ENCODE measurements at regions not wholly inside any gene's neighbourhood (a gene's known extent, or its start where the extent isn't known, plus 50 kb on each side); places are given as distances from the start of the nearest gene placed in this dataset.

DNA sequence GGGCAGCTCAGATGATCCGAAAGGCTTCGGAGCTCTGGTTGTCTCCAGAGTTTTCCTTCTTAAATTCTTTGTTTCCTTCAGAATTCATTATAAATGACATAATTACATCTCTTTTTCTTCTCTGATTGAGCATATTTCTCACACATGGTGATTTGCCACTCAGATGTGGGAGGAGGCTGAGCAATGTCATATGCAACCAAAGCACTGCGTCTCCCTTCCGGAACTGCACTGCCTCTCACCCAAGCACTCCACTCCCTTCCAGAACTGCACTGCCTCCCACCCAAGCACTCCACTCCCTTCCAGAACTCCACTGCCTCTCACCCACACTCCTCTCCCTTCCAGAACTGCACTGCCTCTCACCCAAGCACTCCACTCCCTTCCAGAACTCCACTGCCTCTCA, 131.5 kb downstream of the SALL1 start:
- no peak for TF ChIP-seq POLR2A (IDR thresholded peaks at IDR 0.05)
- TF ChIP-seq, protein P1, sequence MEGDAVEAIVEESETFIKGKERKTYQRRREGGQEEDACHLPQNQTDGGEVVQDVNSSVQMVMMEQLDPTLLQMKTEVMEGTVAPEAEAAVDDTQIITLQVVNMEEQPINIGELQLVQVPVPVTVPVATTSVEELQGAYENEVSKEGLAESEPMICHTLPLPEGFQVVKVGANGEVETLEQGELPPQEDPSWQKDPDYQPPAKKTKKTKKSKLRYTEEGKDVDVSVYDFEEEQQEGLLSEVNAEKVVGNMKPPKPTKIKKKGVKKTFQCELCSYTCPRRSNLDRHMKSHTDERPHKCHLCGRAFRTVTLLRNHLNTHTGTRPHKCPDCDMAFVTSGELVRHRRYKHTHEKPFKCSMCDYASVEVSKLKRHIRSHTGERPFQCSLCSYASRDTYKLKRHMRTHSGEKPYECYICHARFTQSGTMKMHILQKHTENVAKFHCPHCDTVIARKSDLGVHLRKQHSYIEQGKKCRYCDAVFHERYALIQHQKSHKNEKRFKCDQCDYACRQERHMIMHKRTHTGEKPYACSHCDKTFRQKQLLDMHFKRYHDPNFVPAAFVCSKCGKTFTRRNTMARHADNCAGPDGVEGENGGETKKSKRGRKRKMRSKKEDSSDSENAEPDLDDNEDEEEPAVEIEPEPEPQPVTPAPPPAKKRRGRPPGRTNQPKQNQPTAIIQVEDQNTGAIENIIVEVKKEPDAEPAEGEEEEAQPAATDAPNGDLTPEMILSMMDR (IDR thresholded peaks at IDR 0.05): no peak
